ENCODE measurements at regions not wholly inside any gene's neighbourhood (a gene's known extent, or its start where the extent isn't known, plus 50 kb on each side); places are given as distances from the start of the nearest gene placed in this dataset.

GRCh38 chr17:72461757-72462156, 340.9 kb downstream of the SOX9 start:
- CTCF ChIA-PET: interaction anchor here (0.7 to 1.8 kb wide), 4 partner anchors 10 to 977 kb away, joined by 3 to 5 read pairs (median 4); no protein-coding TSS in a partner anchor
- peak overlapping the region; percentile 84 to 88 for H3K27ac ChIP-seq

GRCh38 chr17:72462407-72462806, 341.6 kb downstream of the SOX9 start:
- Histone ChIP-seq H3K27ac (peak overlapping the region; percentile 84 to 88), H3K4me3 (no peak overlapping the region), H3K4me2 (peak overlapping the region; percentile 35), H3K9me3 (0 out of 3 replicates have a peak, but pooled peaks cover 7% of the 10 kb centered on the region), H3K4me1 (peaks cover 97% of the 10 kb centered on the region)
- WGBS (ENCODE audit: missing lambda C conversion rate): 45% methylated on average over 1 of the region's 1 CpG
- ChIA-PET CTCF (interaction anchor here (0.7 to 3.2 kb wide), 8 partner anchors 36 to 95 kb away, joined by 3 to 9 read pairs (median 3); no protein-coding TSS in a partner anchor), POLR2A (interaction anchor here (0.6 kb wide), 1 partner anchor 342 kb away, joined by 3 read pairs; the partner anchor contains the start of gene SOX9)
- ATAC-seq: no peak
- no peak for FAIRE-seq
- no peak for DNase-seq (ENCODE audit: low read depth in 1 of 2, low spot score in 1 of 2)
- TF ChIP-seq, protein P1, sequence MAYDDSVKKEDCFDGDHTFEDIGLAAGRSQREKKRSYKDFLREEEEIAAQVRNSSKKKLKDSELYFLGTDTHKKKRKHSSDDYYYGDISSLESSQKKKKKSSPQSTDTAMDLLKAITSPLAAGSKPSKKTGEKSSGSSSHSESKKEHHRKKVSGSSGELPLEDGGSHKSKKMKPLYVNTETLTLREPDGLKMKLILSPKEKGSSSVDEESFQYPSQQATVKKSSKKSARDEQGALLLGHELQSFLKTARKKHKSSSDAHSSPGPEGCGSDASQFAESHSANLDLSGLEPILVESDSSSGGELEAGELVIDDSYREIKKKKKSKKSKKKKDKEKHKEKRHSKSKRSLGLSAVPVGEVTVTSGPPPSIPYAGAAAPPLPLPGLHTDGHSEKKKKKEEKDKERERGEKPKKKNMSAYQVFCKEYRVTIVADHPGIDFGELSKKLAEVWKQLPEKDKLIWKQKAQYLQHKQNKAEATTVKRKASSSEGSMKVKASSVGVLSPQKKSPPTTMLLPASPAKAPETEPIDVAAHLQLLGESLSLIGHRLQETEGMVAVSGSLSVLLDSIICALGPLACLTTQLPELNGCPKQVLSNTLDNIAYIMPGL (CRISPR knock-in tag; IDR thresholded peaks at IDR 0.05; ENCODE audit: borderline replicate concordance): no peak
- TF ChIP-seq CBX2 (IDR thresholded peaks at IDR 0.05; ENCODE audit: borderline replicate concordance, low read depth) (no peak), EP300 (IDR thresholded peaks at IDR 0.05) (no peak), HOXB13 (CRISPR knock-in tag; IDR thresholded peaks at IDR 0.05; ENCODE audit: low read depth) (no peak)

More at GRCh38 chr17:72461757-72462156, 340.9 kb downstream of the SOX9 start:
- POLR2A ChIA-PET: interaction anchor here (0.6 kb wide), 1 partner anchor 1053 kb away, joined by 12 read pairs; no protein-coding TSS in a partner anchor
- no peak for TF ChIP-seq RAD21 (conservative IDR thresholded peaks at IDR 0.05 in 1 of 2, IDR thresholded peaks at IDR 0.05 in 1 of 2)
- no peak for TF ChIP-seq HOXB13 (CRISPR knock-in tag; IDR thresholded peaks at IDR 0.05; ENCODE audit: low read depth)
- TF ChIP-seq RFX5 (IDR thresholded peaks at IDR 0.05): no peak
- TF ChIP-seq, protein P2, sequence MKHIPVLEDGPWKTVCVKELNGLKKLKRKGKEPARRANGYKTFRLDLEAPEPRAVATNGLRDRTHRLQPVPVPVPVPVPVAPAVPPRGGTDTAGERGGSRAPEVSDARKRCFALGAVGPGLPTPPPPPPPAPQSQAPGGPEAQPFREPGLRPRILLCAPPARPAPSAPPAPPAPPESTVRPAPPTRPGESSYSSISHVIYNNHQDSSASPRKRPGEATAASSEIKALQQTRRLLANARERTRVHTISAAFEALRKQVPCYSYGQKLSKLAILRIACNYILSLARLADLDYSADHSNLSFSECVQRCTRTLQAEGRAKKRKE (CRISPR knock-in tag; IDR thresholded peaks at IDR 0.05; ENCODE audit: low read depth): no peak
- TF ChIP-seq ESRRA (IDR thresholded peaks at IDR 0.05; ENCODE audit: borderline replicate concordance, low read length): no peak
- no peak for TF ChIP-seq MAZ (IDR thresholded peaks at IDR 0.05; ENCODE audit: borderline replicate concordance, low read depth, low read length)
- Histone ChIP-seq H3K9me3 (0 out of 3 replicates have a peak, but pooled peaks cover 7% of the 10 kb centered on the region), H3K4me1 (peaks cover 97% of the 10 kb centered on the region), H3K4me2 (peak overlapping the region; percentile 35), H3K4me3 (no peak overlapping the region)
- 59% methylated on average over 5 of the region's 5 CpGs for WGBS (ENCODE audit: missing lambda C conversion rate)
- ATAC-seq (no peak), DNase-seq (ENCODE audit: low read depth in 1 of 2, low spot score in 1 of 2) (peak in 1 of 2 experiments; percentile 44), FAIRE-seq (no peak)

- WGBS (ENCODE audit: missing lambda C conversion rate): 73% methylated on average over 4 of the region's 4 CpGs
- ChIA-PET POLR2A (interaction anchor here (0.6 kb wide), 1 partner anchor 342 kb away, joined by 3 read pairs; the partner anchor contains the start of gene SOX9), CTCF (interaction anchor here (0.7 to 3.2 kb wide), 10 partner anchors 36 to 344 kb away, joined by 3 to 9 read pairs (median 3); no protein-coding TSS in a partner anchor)
- H3K4me2 ChIP-seq: peak overlapping the region; percentile 35; the same call in 1 of the 3 replicates
- ATAC-seq: no peak
- DNase-seq (ENCODE audit: low read depth in 1 of 2, low spot score in 1 of 2): peak in 1 of 2 experiments; percentile 55
- H3K4me1 ChIP-seq: peaks cover 97% of the 10 kb centered on the region
- no peak for TF ChIP-seq NR3C1 (IDR thresholded peaks at IDR 0.05)
- no peak for TF ChIP-seq RNF2 (IDR thresholded peaks at IDR 0.05; ENCODE audit: borderline replicate concordance, low read depth)
- TF ChIP-seq ZSCAN20 (CRISPR knock-in tag; IDR thresholded peaks at IDR 0.05): no peak
- no peak for TF ChIP-seq EHMT2 (IDR thresholded peaks at IDR 0.05; ENCODE audit: low read depth)
- no peak for TF ChIP-seq MAX (IDR thresholded peaks at IDR 0.05)
- TF ChIP-seq HOXB13 (CRISPR knock-in tag; IDR thresholded peaks at IDR 0.05; ENCODE audit: low read depth): no peak
- no peak for TF ChIP-seq FOXS1 (CRISPR knock-in tag; IDR thresholded peaks at IDR 0.05)
- TF ChIP-seq POLR2A (IDR thresholded peaks at IDR 0.05; ENCODE audit: low read length): no peak
- TF ChIP-seq BHLHE40 (IDR thresholded peaks at IDR 0.05; ENCODE audit: low read depth, low read length): no peak
- no peak for TF ChIP-seq HES2 (IDR thresholded peaks at IDR 0.05)
- TF ChIP-seq JUN (IDR thresholded peaks at IDR 0.05): no peak
- no peak for TF ChIP-seq SREBF2 (IDR thresholded peaks at IDR 0.05)
- TF ChIP-seq, protein P3, sequence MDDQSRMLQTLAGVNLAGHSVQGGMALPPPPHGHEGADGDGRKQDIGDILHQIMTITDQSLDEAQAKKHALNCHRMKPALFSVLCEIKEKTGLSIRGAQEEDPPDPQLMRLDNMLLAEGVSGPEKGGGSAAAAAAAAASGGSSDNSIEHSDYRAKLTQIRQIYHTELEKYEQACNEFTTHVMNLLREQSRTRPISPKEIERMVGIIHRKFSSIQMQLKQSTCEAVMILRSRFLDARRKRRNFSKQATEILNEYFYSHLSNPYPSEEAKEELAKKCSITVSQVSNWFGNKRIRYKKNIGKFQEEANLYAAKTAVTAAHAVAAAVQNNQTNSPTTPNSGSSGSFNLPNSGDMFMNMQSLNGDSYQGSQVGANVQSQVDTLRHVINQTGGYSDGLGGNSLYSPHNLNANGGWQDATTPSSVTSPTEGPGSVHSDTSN (IDR thresholded peaks at IDR 0.05): no peak
- TF ChIP-seq KDM5A (IDR thresholded peaks at IDR 0.05): no peak
- no peak for TF ChIP-seq GATA3 (IDR thresholded peaks at IDR 0.05; ENCODE audit: borderline replicate concordance)
- no peak for TF ChIP-seq KDM1A (IDR thresholded peaks at IDR 0.05; ENCODE audit: low read depth)
- no peak for TF ChIP-seq HOXA7 (CRISPR knock-in tag; IDR thresholded peaks at IDR 0.05)
- TF ChIP-seq TP53 (CRISPR knock-in tag; IDR thresholded peaks at IDR 0.05): no peak
- FAIRE-seq: no peak
- H3K4me3 ChIP-seq: no peak overlapping the region
- H3K9me3 ChIP-seq: 0 out of 3 replicates have a peak, but pooled peaks cover 7% of the 10 kb centered on the region
- peak overlapping the region; percentile 84 to 88 for H3K27ac ChIP-seq
Observed at GRCh38 chr17:72462814-72463213, 342.0 kb downstream of the SOX9 start.
